A172 (cell line): ENCODE measurements at regions not wholly inside any gene's neighbourhood (a gene's known extent, or its start where the extent isn't known, plus 50 kb on each side); places are given as distances from the start of the nearest gene placed in this dataset.
A peak's percentile ranks its signal among the peaks of the same experiment; 100 is the strongest.
"Not testable (repeated sequence)": the region's sequence is repeated elsewhere in the genome, so short reads cannot be mapped to it uniquely, and the experiment has no call there.

Experiments used
- DNase-seq: peaks from one replicate; pipeline ENCODE4 v3.0.0-alpha.2; 2015; ENCODE audit warnings: low spot score

- DNase-seq: no peak
Observed at GRCh38 chr11:71127806-71128205, 124.6 kb downstream of the SHANK2 start.

DNA sequence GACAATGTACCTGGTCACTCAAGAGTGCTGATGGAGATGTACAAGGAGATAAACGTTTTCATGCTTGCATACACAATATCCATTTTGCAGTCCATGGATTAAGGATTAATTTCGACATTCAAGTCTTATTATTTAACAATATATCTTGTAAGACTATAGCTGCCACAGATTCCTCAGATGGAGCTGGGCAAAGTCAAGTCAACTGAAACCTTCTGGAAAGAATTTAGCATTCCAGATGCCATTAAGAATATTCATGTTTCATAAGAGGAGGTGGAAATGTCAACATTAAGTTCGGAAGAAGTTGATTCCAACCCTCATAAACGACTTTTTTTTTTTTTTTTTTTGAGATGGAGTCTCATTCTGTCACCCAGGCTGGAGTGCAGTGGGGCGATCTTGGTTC, 126.0 kb downstream of the SHANK2 start:
- not testable (repeated sequence) for DNase-seq

GRCh38 chr11:71125150-71125549, 127.2 kb downstream of the SHANK2 start:
- DNase-seq: no peak

GRCh38 chr11:71124127-71124526, 128.2 kb downstream of the SHANK2 start:
- no peak for DNase-seq

DNA sequence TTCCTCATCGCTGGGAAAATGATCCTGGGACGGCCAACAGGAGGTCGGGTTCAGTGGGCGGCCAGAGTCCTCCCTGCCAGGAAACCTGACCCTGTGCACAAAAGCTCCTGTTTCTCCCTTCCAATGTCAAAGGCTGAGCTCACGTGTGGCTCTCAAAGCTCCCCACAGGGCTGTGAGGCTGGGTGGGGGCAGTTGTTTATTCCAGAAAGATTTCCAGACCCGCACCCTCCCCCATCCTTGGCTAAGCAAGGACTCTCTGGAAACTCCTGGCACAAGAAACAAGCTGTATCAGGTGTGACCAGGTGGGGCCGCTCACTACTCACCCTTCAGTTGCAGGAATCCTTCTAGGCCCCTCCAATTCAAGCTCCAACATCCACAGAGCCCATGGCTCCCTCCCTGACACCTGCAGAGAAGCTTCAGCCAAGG, 131.9 kb downstream of the SHANK2 start:
- peak; percentile 12 for DNase-seq

- DNase-seq: no peak
Observed at GRCh38 chr11:71119656-71120269, 132.6 kb downstream of the SHANK2 start.

DNA sequence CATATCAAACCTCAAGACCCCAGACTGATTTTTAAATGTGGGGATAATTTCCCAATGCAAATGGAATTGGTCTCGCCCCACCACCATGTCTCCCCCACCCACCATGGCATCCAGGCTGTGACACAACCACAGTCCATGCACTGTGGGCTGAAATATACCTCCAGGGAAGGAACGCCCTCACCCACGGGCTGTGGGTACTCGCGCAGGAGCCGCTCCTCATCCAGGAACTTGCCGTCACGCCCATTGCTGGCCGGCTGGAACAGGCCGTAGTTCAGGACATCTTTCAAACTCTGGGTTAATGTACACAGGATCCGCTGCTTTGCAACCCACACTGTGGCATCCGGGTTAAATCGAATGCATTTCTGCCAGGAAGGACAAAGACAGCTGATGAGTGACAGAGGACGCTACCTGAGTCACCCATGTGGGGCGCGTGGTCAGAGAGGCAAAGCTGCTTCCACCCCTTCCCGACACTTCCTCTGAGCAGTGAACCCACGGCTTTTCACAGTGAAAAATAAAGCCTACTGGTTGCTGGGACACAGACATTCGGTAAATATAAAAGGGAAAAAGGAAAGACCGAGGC, 133.6 kb downstream of the SHANK2 start:
- no peak for DNase-seq

- peak; percentile 14 for DNase-seq
Observed at GRCh38 chr11:71117311-71117710, 135.1 kb downstream of the SHANK2 start.

- DNase-seq: no peak
Observed at GRCh38 chr11:71116693-71117040, 135.7 kb downstream of the SHANK2 start.

GRCh38 chr11:71115770-71116692, 136.3 kb downstream of the SHANK2 start:
- DNase-seq: no peak

DNA sequence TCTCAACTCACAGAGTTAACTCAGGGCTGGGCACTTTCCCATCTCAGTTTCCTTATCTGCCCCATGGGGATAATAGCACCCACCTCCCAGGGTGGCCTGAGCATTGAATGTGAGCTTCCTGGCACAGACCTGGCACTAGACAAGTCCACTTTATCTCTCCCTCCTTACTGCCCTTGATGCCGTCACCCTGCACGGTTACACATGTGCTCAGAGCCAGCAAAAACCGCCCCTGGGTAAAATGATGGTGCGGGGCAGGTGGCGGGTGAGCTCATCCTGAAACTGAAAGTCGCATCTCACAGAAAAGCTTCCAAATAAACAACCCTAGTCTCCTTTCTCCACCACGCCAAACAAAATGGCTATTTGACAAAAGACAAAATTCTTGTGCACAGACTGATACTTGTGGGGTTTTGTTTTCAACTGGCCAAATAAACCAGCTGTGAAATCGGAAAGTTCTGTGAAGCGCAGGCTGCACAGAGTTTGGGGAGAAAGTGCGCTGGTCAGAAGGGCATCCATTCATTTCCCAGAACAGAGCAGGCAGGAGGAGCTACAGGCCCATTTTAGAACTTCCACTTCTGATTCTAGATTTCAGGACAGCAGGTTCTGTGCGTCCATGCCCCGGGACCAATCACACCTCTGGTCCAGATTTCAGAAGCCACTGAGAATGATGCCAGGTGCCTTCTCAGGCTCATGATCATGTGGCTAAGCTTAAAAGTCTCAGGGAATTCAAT, 138.1 kb downstream of the SHANK2 start:
- no peak for DNase-seq

DNA sequence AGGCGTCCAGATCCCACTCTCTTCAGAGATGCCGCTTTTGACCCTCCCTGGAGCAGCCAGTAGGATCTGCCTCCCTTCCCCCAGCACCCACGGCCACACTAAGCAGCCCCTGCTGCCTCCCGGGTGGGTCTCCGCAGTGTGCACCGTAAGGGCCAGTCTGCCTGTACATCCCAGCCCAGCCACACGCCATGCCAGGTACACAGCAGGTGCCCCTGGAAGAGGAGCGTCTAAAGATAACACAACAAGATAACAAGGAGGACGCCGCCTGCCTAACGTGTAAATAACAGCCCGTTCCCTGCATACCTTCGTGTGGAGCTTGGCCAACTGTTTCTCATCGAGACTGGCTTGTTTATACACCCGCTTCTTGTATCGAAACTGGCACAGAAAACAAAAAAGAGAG, 139.4 kb downstream of the SHANK2 start:
- no peak for DNase-seq

DNA sequence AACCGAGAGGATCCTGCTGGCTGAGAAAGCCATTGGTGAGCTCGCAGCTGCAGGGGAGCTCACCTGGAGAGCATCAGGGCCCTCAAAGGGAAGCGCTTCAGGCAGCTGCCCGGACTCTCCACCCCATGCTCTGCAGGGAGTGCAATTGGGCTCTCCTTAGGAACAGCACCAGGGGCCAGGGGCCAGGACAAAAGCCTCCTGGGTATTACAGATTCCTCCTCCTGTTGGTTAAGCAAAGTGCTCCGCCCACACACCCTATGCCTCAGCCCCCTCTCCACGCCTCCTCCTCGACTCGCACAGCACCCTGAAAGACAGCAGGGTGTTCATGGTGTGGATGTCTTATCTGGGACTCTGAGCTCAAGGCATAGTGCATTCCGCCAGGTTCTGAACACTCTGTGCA, 139.9 kb downstream of the SHANK2 start:
- DNase-seq: no peak

DNA sequence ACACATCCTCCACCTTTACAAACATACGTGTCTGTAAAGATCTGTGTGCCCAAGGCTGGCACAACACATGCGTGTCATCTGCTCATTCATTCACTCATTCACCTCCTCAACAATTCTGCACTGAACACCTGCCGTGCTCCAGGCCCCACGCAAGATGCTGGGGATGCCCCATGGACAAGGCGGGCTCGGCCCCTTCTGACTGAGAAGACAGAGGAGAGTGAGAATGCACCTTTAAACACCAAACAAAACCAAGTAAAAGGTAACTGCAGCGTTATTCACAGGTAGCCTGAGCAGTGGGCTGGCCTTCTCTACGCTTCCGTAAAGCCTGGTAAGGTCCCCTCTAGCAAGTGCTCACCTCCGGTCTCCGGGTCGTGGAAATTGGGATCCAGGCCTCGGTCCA, 142.8 kb downstream of the SHANK2 start:
- no peak for DNase-seq

DNA sequence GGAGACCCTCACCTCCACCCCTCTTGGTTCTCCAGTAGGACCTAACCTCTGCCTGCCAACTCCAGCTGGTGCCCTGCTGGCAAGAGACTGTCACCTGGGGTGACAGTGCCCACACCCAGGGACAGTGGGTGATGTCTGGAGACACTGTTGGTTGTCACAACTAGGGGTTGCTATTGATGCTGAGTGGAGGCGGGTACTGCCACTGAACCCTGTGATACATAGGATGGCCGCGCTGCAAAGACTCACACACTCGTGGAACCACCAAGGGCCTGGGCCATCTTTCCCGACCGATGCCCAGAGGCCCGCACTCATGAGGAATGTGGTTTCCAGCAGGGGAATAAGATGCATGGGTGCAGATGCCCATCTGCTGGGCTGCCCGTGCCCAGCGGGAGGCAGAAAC, 143.2 kb downstream of the SHANK2 start:
- no peak for DNase-seq

DNA sequence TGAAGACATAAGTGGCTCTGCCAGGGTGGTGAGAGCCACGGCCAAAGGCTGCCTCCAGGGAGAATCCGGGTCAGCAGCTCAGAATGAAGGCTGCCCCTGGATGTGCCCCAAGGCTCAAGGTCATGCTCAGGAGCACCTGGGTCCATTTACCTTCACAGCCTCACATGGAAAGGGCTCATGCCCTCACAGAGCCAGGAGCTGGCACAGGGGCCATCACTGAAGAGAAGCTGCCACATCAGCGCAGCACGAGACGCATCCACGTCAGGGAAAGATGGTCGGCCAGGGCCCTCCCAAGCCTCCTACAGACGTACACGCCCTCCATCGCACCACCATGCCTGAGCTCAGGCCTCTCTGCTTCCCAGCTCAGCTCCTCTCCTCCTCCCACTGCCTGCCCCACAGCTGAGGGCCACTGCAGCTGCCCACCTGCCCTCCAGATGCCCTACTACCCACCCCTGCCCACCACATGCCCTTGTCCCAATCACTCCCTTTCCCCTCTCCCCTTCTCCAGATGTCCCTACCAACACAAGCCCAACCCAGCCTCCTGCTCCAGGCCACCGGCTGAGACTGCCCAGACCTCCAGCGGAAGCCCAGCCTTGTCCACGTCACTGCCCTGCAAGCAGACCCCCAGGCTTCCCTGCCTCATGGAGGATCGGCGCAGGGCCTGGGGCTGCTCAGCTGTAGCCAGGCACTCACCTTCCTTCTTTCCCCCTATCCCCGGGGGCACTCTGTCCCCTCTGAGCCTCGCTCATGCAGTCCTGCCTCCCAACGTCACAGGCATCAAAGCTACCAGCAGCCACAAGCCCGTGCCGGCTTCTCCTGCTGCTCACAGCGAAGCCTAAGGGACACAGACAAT, 144.1 kb downstream of the SHANK2 start:
- DNase-seq: no peak

DNA sequence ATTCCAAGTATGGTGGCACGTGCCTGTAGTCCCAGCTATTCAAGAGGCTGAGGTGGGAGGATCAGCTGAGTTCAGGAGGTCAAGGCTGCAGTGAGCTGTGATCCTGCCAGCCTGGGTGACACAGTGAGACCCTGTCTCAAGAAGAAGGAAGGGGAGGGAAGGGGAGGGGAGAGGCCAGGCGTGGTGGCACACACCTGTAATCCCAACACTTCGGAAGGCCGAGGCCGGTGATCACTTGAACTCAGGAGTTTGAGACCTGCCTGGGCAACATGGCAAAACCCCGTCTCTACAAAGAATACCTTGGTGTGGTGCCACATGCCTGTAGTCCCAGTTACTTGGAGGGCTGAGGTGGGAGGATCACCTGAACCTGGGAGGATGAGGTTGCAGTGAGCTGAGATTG, 145.7 kb downstream of the SHANK2 start:
- no peak for DNase-seq

- no peak for DNase-seq
Observed at GRCh38 chr11:71103266-71103665, 149.1 kb downstream of the SHANK2 start.

DNA sequence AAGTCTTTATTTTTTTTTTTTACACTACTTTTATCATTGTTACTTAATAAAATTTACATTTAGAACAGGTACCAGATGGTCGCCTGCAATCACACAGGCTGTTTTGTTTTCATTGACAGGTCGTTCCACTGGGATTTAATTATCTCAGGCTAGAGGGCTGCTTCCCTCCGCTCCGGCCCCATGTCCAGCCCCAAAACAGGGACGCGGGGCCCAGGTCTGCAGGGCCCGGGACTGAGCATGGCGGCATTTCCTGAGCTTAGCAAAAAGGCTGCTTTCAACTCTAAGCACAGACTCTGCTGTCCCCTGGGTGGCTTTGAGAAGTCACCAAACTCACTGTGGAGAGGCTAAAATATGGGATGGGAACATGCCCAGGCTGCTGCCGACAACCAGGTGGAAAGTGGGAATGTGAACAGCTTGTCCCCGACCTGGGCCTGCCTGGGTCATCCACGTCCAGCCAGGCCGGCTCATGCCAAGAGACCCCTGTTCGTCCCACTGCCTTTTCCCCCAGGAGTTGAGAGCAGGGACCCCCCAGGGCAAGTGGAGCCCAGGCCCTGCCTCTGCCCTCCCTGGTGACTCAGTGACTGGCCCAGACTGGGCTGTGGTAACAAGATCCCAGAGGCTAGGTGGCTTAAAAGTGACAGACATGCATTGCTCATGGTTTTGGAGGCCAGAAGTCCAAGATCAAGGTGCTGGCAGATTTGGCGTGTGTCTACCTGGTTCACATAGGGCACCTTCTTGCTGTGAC, 150.0 kb downstream of the SHANK2 start:
- DNase-seq: no peak

GRCh38 chr11:71101606-71102005, 150.8 kb downstream of the SHANK2 start:
- no peak for DNase-seq

DNA sequence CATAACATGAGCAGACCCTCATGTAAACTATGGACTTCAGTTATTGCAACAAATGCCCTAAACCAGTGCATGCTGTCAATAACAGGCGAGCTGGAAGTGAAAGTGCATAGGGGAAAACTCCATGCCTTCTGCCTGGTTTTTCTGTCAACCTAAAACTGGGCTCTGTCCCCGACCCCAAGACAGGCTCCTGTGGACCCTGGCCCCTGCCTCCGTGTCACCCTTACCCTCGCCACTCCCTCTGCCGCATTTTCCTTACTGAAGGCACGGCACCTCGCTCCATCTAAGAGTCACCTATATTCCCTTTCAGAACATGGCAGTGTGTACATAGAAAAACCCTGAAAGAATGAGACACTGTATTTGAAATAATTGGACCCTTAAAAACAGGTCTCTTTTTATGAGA, 151.3 kb downstream of the SHANK2 start:
- no peak for DNase-seq
